ENCODE measurements at regions not wholly inside any gene's neighbourhood (a gene's known extent, or its start where the extent isn't known, plus 50 kb on each side); places are given as distances from the start of the nearest gene placed in this dataset.

DNA sequence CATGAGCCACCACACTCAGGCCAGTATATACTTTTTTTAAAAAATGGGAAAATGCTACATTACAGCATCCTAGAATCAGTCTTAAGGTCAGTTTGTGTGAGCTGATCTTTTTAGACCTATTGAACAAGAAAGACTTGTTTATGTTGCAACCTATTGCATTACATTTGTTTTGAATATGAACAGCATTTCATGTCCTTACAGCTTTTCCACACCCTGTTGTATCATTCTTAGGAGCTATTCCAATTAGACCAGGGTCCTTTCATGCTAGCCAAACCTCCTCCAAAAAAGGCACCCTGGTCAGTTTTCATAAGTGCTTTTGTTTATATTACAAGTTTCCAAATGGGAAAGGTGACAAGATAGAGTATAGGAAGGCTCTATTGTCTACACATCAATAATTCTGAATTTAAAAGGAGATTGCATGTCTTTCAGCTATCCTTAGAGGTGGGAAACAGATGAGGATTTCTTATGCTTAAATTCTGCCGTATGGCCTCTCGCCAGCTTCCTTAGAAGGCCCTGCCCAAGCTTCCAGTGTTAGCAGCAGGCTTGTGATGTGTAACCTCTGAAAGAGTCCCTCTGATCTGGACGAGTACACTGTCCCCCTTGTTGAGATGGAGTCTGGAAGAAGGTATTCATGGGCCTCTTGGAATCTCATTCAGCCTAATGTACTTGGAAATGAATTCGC, 171.9 kb downstream of the OTUD1 start:
- TF ChIP-seq, protein P1, sequence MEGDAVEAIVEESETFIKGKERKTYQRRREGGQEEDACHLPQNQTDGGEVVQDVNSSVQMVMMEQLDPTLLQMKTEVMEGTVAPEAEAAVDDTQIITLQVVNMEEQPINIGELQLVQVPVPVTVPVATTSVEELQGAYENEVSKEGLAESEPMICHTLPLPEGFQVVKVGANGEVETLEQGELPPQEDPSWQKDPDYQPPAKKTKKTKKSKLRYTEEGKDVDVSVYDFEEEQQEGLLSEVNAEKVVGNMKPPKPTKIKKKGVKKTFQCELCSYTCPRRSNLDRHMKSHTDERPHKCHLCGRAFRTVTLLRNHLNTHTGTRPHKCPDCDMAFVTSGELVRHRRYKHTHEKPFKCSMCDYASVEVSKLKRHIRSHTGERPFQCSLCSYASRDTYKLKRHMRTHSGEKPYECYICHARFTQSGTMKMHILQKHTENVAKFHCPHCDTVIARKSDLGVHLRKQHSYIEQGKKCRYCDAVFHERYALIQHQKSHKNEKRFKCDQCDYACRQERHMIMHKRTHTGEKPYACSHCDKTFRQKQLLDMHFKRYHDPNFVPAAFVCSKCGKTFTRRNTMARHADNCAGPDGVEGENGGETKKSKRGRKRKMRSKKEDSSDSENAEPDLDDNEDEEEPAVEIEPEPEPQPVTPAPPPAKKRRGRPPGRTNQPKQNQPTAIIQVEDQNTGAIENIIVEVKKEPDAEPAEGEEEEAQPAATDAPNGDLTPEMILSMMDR (IDR thresholded peaks at IDR 0.05): no peak
- no peak for TF ChIP-seq POLR2A (IDR thresholded peaks at IDR 0.05)
- H3K4me3 ChIP-seq: no peak overlapping the region
- no peak for DNase-seq
- H3K27me3 ChIP-seq: no peaks in the 10 kb centered on the region
- no peaks in the 10 kb centered on the region for H3K36me3 ChIP-seq
- no peaks in the 10 kb centered on the region for H3K9me3 ChIP-seq
- no peak overlapping the region for H3K27ac ChIP-seq
- no peaks in the 10 kb centered on the region for H3K4me1 ChIP-seq

DNA sequence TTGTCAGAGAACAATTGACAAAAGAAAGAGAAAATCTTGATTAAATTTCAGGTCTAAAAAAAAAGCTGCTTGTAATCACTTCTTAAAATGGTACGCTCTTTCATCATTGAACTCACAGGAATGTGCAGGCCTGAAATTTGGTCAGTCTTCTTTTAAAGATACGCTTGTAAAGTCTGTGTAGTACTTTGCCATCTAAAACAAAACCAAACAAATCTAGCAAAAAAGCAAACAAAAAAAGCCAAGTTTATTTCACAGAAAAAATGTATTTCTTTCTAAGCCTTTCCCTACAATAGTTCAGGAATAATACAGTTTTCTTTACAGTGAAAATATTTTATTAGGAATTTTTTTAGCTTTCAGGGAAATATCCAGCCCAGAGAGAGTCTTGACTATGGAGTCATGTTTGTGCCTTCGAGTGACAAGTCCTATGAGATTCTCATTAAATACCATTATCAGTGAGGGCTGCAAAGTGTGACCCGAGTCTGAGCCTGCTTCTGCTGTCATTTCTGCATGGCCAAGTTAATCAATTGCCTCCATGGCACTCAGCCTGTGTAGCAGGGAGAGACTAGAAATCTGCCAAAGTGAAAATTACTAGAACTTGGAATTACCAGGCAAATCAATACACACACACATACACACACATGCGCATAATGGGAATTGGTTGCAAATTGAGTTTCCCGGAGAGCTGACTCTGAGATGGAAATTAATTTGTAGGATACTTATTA, 172.6 kb downstream of the OTUD1 start:
- TF ChIP-seq, protein P1 (IDR thresholded peaks at IDR 0.05): no peak
- no peak for TF ChIP-seq POLR2A (IDR thresholded peaks at IDR 0.05)
- H3K27ac ChIP-seq: no peak overlapping the region
- H3K9me3 ChIP-seq: no peaks in the 10 kb centered on the region

DNA sequence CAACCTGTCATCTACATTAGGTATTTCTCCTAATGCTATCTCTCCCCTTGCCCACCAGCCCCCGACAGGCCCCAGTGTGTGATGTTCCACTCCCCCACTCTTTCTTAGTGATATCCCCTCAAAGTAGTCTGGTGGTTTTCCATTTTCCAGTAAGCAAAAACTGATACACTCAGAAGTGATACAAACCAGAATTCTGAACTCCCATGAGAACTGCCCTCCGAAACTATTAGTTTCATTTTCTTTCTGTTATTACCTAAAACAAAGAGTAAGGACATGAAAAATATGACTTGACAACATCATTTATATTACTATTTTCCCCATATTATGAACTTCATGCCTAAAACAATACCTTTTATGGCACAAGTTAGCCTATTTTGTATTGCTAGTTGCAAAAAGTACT, 175.0 kb downstream of the OTUD1 start:
- TF ChIP-seq, protein P1 (IDR thresholded peaks at IDR 0.05): no peak
- no peak for TF ChIP-seq POLR2A (IDR thresholded peaks at IDR 0.05)

More for the DNA sequence above, 172.6 kb downstream of the OTUD1 start:
- Histone ChIP-seq H3K36me3 (no peaks in the 10 kb centered on the region), H3K4me3 (no peak overlapping the region), H3K27me3 (no peaks in the 10 kb centered on the region), H3K4me1 (no peaks in the 10 kb centered on the region)
- DNase-seq: no peak

DNA sequence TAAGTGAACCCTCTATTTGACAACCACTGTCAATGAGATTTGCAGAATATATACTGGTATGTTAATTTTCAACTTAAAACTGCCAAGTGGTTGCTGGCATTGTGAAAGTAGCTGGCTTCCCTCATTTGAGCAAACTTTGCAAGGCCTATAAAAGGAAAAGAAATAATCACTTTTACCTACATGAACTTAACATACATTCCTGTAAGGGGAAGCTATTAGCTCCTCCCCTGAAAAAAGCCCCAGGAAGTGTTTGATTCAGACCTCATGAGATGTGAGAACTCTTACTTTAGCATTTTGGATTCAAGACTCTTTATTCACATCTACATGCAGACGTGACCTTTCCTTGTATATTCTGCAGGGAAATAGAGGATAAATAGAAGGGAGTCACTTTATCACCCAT, 175.6 kb downstream of the OTUD1 start:
- H3K36me3 ChIP-seq: no peaks in the 10 kb centered on the region
- no peak for TF ChIP-seq POLR2A (IDR thresholded peaks at IDR 0.05)
- TF ChIP-seq, protein P1 (IDR thresholded peaks at IDR 0.05): no peak
- H3K4me3 ChIP-seq: no peak overlapping the region
- H3K27ac ChIP-seq: no peak overlapping the region
- H3K9me3 ChIP-seq: no peaks in the 10 kb centered on the region
- DNase-seq: no peak
- no peaks in the 10 kb centered on the region for H3K27me3 ChIP-seq
- H3K4me1 ChIP-seq: no peaks in the 10 kb centered on the region

More for the DNA sequence above, 175.0 kb downstream of the OTUD1 start:
- Histone ChIP-seq H3K27me3 (no peaks in the 10 kb centered on the region), H3K4me1 (no peaks in the 10 kb centered on the region), H3K4me3 (no peak overlapping the region), H3K36me3 (no peaks in the 10 kb centered on the region), H3K27ac (no peak overlapping the region), H3K9me3 (no peaks in the 10 kb centered on the region)
- no peak for DNase-seq

DNA sequence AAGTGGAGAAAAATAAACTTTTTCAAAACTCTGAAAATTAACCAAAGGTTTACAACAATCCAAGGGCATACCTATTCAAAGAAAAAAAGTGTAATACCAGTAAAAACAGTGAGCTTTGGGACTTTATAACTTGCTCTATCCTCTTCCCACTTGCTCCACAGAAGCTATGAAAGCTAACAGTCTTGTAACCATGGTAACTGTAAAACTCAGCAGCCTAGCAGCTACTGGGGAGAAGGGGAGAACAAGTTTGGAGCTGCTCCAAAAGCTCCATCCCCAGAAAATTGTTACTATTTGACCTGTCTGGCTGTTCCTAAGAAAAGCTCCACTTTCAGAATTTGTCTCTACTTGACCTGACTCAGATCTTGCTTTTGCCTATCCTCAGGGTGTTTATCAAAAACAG, 191.5 kb downstream of the OTUD1 start:
- no peaks in the 10 kb centered on the region for H3K4me1 ChIP-seq
- no peaks in the 10 kb centered on the region for H3K27me3 ChIP-seq
- H3K27ac ChIP-seq: no peak overlapping the region
- TF ChIP-seq POLR2A (IDR thresholded peaks at IDR 0.05): no peak
- TF ChIP-seq, protein P1 (IDR thresholded peaks at IDR 0.05): no peak
- no peaks in the 10 kb centered on the region for H3K36me3 ChIP-seq
- no peak for DNase-seq
- no peak overlapping the region for H3K4me3 ChIP-seq
- no peaks in the 10 kb centered on the region for H3K9me3 ChIP-seq

Data from Peyer's patch (tissue), 4 donors.